ENCODE measurements at regions not wholly inside any gene's neighbourhood (a gene's known extent, or its start where the extent isn't known, plus 50 kb on each side); places are given as distances from the start of the nearest gene placed in this dataset.

- DNase-seq (ENCODE audit: low read depth), result no peak
- TF ChIP-seq CTCF (IDR thresholded peaks at IDR 0.05; ENCODE audit: low read depth, low read length, missing control alignments), result no peak
- H3K4me3 ChIP-seq (ENCODE audit: low read depth, low read length), result no peak overlapping the region
- in situ Hi-C loops (cut with HindIII; ENCODE audit: low sequenced_read_pairs), result no loop called here
Measured at GRCh38 chr17:79337053-79337452, 262.4 kb downstream of the ENGASE start.

DNA sequence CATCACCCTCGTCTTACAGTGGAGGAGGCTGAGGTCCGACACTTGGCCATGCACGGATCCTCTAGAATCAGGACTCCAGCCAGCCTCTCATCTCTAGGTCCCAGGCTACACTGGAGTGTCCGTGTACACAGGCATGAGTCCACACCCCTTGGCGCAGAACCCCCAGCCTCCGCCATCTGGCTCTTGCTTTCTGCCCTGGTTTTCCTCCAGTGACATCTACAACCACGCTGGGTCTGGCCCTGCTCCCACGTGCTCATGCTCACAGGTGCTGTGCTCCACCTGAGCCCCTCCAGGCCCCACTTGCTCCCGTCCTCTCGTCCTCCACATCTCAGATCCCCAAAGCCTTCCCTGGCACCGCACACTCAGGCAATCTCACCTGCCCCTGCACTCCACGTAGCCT, 260.8 kb downstream of the ENGASE start:
- no peak for TF ChIP-seq CTCF (IDR thresholded peaks at IDR 0.05; ENCODE audit: low read depth, low read length, missing control alignments)
- no peak overlapping the region for H3K4me3 ChIP-seq (ENCODE audit: low read depth, low read length)
- in situ Hi-C loops (cut with HindIII; ENCODE audit: low sequenced_read_pairs), result no loop called here
- no peak for DNase-seq (ENCODE audit: low read depth)

DNA sequence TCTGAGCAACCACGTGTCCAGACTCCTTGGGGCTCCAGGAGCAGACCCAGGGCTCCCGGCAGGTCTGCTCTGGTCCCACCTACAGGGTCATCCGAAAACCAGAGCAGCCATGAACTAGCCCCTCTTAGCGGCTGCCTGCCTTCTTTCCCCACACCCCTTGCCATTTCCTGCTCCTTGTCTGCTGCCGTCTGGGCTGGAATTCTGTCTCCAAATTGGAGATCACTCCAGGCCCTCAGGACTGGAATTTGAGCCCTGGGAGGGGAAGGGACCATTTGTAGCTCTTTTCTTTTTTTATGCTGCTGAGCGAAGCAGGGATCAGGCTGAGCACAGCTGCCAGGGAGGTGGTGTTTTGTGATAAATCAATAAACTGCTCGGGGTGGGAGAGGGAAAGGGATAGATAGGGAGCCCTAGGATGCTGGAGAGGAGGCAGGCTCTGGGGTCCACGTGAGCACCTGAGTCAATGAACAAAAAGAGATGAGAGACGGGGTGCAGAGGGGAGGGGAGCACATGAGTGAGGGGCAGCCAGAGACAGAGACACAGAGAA, 257.5 kb downstream of the ENGASE start:
- in situ Hi-C loops (cut with HindIII; ENCODE audit: low sequenced_read_pairs), result no loop called here
- no peak for DNase-seq (ENCODE audit: low read depth)
- no peak for TF ChIP-seq CTCF (IDR thresholded peaks at IDR 0.05; ENCODE audit: low read depth, low read length, missing control alignments)
- H3K4me3 ChIP-seq (ENCODE audit: low read depth, low read length), result no peak overlapping the region

GRCh38 chr17:79331492-79331891, 256.9 kb downstream of the ENGASE start:
- H3K4me3 ChIP-seq (ENCODE audit: low read depth, low read length), result no peak overlapping the region
- no peak for DNase-seq (ENCODE audit: low read depth)
- in situ Hi-C loops (cut with HindIII; ENCODE audit: low sequenced_read_pairs), result no loop called here
- no peak for TF ChIP-seq CTCF (IDR thresholded peaks at IDR 0.05; ENCODE audit: low read depth, low read length, missing control alignments)

DNA sequence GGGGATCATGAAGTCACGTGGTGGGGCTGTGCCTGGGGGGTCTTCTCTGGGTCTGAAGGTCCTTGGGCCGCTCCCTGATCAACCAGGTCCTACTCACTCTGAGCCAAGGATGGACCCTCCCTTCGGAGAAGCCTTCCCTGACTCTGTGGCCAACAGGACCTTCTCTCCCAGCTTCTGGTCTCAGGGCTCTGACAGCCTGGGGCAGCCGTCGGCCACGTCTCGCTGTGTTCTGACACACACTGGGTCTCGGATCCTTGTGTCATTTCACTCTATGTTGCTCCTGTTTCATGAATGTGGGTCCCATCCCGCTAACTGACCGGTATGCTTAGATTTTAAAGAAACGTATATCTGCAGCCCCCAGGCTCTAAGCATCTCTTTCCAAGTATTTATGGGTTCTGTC, 256.1 kb downstream of the ENGASE start:
- in situ Hi-C loops (cut with HindIII; ENCODE audit: low sequenced_read_pairs), result no loop called here
- TF ChIP-seq CTCF (IDR thresholded peaks at IDR 0.05; ENCODE audit: low read depth, low read length, missing control alignments), result no peak
- DNase-seq (ENCODE audit: low read depth), result no peak
- H3K4me3 ChIP-seq (ENCODE audit: low read depth, low read length), result no peak overlapping the region

DNA sequence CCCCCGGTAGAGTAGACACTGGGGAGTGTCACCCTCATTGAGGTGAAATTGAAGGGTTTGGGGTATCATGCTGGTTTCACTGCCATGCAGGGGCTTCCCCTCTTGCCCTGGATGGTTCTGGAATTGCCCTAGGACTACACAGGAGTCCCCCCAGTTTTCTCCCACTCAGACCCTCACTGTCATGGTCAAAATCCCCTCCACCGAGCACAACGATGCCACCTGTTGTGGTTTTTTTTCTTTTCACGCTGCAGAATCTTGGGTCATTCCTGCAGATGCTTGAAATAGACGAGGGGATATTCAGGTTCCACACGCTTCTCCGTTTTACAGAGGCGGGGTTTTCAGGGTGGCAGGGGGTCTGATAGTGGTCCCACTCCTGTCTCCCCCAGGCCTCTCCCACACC, 255.6 kb downstream of the ENGASE start:
- TF ChIP-seq CTCF (IDR thresholded peaks at IDR 0.05; ENCODE audit: low read depth, low read length, missing control alignments), result no peak
- in situ Hi-C loops (cut with HindIII; ENCODE audit: low sequenced_read_pairs), result no loop called here
- no peak for DNase-seq (ENCODE audit: low read depth)
- no peak overlapping the region for H3K4me3 ChIP-seq (ENCODE audit: low read depth, low read length)

DNA sequence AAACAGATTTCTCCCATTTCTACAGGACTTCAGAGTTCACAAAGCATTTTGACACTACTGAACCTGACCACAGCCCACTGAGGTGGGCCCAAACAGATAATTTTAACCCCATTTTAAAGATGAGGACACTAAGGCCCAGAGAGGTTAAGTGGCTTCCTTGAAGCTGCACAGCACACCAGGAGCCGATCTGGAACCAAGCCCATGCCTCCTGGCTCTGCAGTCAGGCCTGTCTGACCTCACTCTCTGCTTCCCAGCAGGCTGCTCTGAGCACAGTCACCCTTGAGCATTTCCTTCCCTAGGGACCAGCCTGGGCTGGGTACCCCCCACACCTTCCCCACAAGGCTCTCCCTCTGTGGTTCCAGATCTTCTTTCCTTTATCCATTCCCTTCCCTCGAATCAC, 252.2 kb downstream of the ENGASE start:
- no peak overlapping the region for H3K4me3 ChIP-seq (ENCODE audit: low read depth, low read length)
- DNase-seq (ENCODE audit: low read depth), result no peak
- TF ChIP-seq CTCF (IDR thresholded peaks at IDR 0.05; ENCODE audit: low read depth, low read length, missing control alignments), result no peak
- in situ Hi-C loops (cut with HindIII; ENCODE audit: low sequenced_read_pairs), result no loop called here
